SK-N-SH (cell line): ENCODE measurements at regions not wholly inside any gene's neighbourhood (a gene's known extent, or its start where the extent isn't known, plus 50 kb on each side); places are given as distances from the start of the nearest gene placed in this dataset.

ENCODE experiments used
- CTCF ChIA-PET: fragments of 300-600, 350-600 bp; formaldehyde crosslinking; extraction: SDS; loops from one replicate; lab custom pipeline; 2021; lab: Yijun Ruan, JAX
- POLR2A ChIA-PET: fragments of 350-600 bp; sonication (Branson Sonifier 250); formaldehyde crosslinking; extraction: SDS; loops from one replicate; lab custom pipeline; 2020; ENCODE audit warnings: antibody characterized with exemption, inconsistent platforms; lab: Yijun Ruan, JAX
- DNase-seq: peaks from one replicate; pipeline ENCODE4 v3.0.0; 2012
- H2AFZ ChIP-seq: fragments of 200-600 bp; sonication (generic); 2 replicates; pipeline ENCODE4 v1.8.1; 2016; ENCODE audit warnings: antibody characterized with exemption, mild to moderate bottlenecking, low read depth
- H3F3A ChIP-seq: fragments of 200-600 bp; sonication (generic); replicated peaks from 2 replicates; pipeline ENCODE3; 2016; ENCODE audit warnings: antibody characterized with exemption, mild to moderate bottlenecking; ENCODE audit not compliant: insufficient read depth
- H3K27ac ChIP-seq, 2 experiments: fragments of 200-500 bp in 1 of 2; fragments of 200-600 bp in 1 of 2; sonication (Bioruptor generic) in 1 of 2; sonication (generic), shearing (Covaris generic) in 1 of 2; 2 replicates each; pipeline versions ENCODE4 v1.5.1 to v1.6.1; 2014 to 2016; ENCODE audit warnings: low read depth in 2 of 2, inconsistent platforms in 1 of 2, low read length in 1 of 2, mild to moderate bottlenecking in 1 of 2, mixed read lengths in 1 of 2
- H3K27me3 ChIP-seq: fragments of 200-600 bp; sonication (generic), shearing (Covaris generic); 2 replicates; pipeline ENCODE4 v1.6.1; 2016; ENCODE audit warnings: mixed run types; ENCODE audit not compliant: insufficient read depth
- H3K36me3 ChIP-seq, 2 experiments: fragments of 200-500 bp in 1 of 2; fragments of 200-600 bp in 1 of 2; sonication (Bioruptor generic) in 1 of 2; sonication (generic) in 1 of 2; replicated peaks in 1 of 2; 2 replicates each; pipeline versions ENCODE3 to v1.5.1; 2014 to 2016; ENCODE audit warnings: low read length in 1 of 2, mild to moderate bottlenecking in 1 of 2; ENCODE audit not compliant: insufficient read depth in 2 of 2, control insufficient read depth in 1 of 2
- H3K4me1 ChIP-seq, 2 experiments: fragments of 200-500 bp in 1 of 2; fragments of 200-600 bp in 1 of 2; sonication (Bioruptor generic) in 1 of 2; sonication (generic), shearing (Covaris generic) in 1 of 2; 2 replicates each; pipeline versions ENCODE4 v1.5.1 to v1.6.1; 2014 to 2016; ENCODE audit warnings: low read depth in 1 of 2, low read length in 1 of 2, mixed run types in 1 of 2; ENCODE audit not compliant: insufficient read depth in 2 of 2, control insufficient read depth in 1 of 2
- H3K4me2 ChIP-seq: fragments of 200-600 bp; sonication (generic), shearing (Covaris generic); 2 replicates; pipeline ENCODE4 v1.6.1; 2017; ENCODE audit warnings: mixed run types
- H3K4me3 ChIP-seq, 2 experiments: fragments of 200-500 bp in 1 of 2; fragments of 200-600 bp in 1 of 2; sonication (Bioruptor generic) in 1 of 2; sonication (generic), shearing (Covaris generic) in 1 of 2; 2 replicates each; pipeline versions ENCODE4 v1.5.1 to v1.8.1; 2014 to 2016; ENCODE audit warnings: low read depth in 2 of 2, inconsistent platforms in 1 of 2, low read length in 1 of 2, mild to moderate bottlenecking in 1 of 2, mixed read lengths in 1 of 2, moderate library complexity in 1 of 2
- H3K79me2 ChIP-seq: fragments of 200-600 bp; sonication (generic); 2 replicates; pipeline ENCODE4 v1.8.1; 2017; ENCODE audit warnings: mild to moderate bottlenecking; ENCODE audit not compliant: insufficient read depth
- H3K9ac ChIP-seq: fragments of 200-600 bp; sonication (generic); 2 replicates; pipeline ENCODE4 v1.6.1; 2017; ENCODE audit warnings: mixed run types
- H3K9me2 ChIP-seq: fragments of 200-600 bp; sonication (generic); 2 replicates; pipeline ENCODE4 v1.6.1; 2017; ENCODE audit warnings: mixed run types
- H3K9me3 ChIP-seq: fragments of 200-600 bp; sonication (generic); 2 replicates; pipeline ENCODE4 v1.6.1; 2017; ENCODE audit warnings: mixed run types, mild to moderate bottlenecking, moderate library complexity
- H4K20me1 ChIP-seq: fragments of 200-600 bp; sonication (generic); 2 replicates; pipeline ENCODE4 v1.6.1; 2017; ENCODE audit warnings: mild to moderate bottlenecking, mixed run types; ENCODE audit not compliant: insufficient read depth
- EP300 ChIP-seq, 2 experiments: IDR thresholded peaks; 2 replicates each; pipeline versions ENCODE4 v1.4.0 to v1.6.1; 2012; ENCODE audit warnings: borderline replicate concordance in 1 of 2, low read depth in 1 of 2, low read length in 1 of 2
- FOXJ3 ChIP-seq: sonication (generic); formaldehyde crosslinking; IDR thresholded peaks from 2 replicates; pipeline ENCODE4 v1.5.1; 2020; ENCODE audit warnings: mild to moderate bottlenecking, missing genetic modification reagents
- FOXM1 ChIP-seq: IDR thresholded peaks from 2 replicates; pipeline ENCODE4 v1.4.0; 2012; ENCODE audit warnings: low read depth, mild to moderate bottlenecking
- GABPA ChIP-seq: IDR thresholded peaks from 2 replicates; pipeline ENCODE4 v1.4.0; 2012; ENCODE audit warnings: low read depth, mild to moderate bottlenecking
- GATA2 ChIP-seq: sonication (generic); formaldehyde crosslinking; IDR thresholded peaks from 2 replicates; pipeline ENCODE4 v1.5.0; 2020; ENCODE audit warnings: mild to moderate bottlenecking, missing genetic modification reagents
- IRF3 ChIP-seq: fragments of 150-350 bp; IDR thresholded peaks from 2 replicates; pipeline ENCODE4 v1.6.1; 2016; ENCODE audit warnings: mild to moderate bottlenecking, low read depth, low read length
- MEF2A ChIP-seq: IDR thresholded peaks from 2 replicates; pipeline ENCODE4 v1.4.0; 2012; ENCODE audit warnings: low read depth, borderline replicate concordance
- MXI1 ChIP-seq: IDR thresholded peaks from 2 replicates; pipeline ENCODE4 v1.6.1; 2012; ENCODE audit warnings: mild to moderate bottlenecking, low read depth, low read length, improper control_type of control experiment
- POLR2AphosphoS5 ChIP-seq: IDR thresholded peaks from 2 replicates; pipeline ENCODE4 v1.6.1; 2012; ENCODE audit warnings: low read depth, low read length
- RAD21 ChIP-seq: IDR thresholded peaks from 2 replicates; pipeline ENCODE4 v1.6.1; 2012; ENCODE audit warnings: mild to moderate bottlenecking, low read length
- SIN3A ChIP-seq: IDR thresholded peaks from 2 replicates; pipeline ENCODE4 v1.6.1; 2012; ENCODE audit warnings: low read depth, mild to moderate bottlenecking, low read length, moderate library complexity, borderline replicate concordance
- SMC3 ChIP-seq: IDR thresholded peaks from 2 replicates; pipeline ENCODE4 v1.6.1; 2012; ENCODE audit warnings: low read depth, low read length, improper control_type of control experiment
- TAF1 ChIP-seq: IDR thresholded peaks from 2 replicates; pipeline ENCODE4 v1.6.1; 2012; ENCODE audit warnings: low read depth, mild to moderate bottlenecking, low read length, moderate library complexity, borderline replicate concordance
- TCF12 ChIP-seq: IDR thresholded peaks from 2 replicates; pipeline ENCODE4 v1.4.0; 2012
- USF1 ChIP-seq: IDR thresholded peaks from 2 replicates; pipeline ENCODE4 v1.4.0; 2012; ENCODE audit warnings: low read depth, borderline replicate concordance
- YY1 ChIP-seq: IDR thresholded peaks from 2 replicates; pipeline ENCODE4 v1.4.0; 2012; ENCODE audit warnings: low read depth, mild to moderate bottlenecking
- WGBS: methylation state at CpG from one replicate; pipeline ENCODE4 v1.1.6; 2017; ENCODE audit warnings: low lambda C conversion rate; 5-methylcytosine and 5-hydroxymethylcytosine counted together
- TF ChIP-seq, protein P1 (sequence below): IDR thresholded peaks from 2 replicates; pipeline ENCODE4 v1.6.1; 2012; ENCODE audit warnings: mild to moderate bottlenecking, low read depth, low read length, moderate library complexity
- TF ChIP-seq, protein P2 (sequence below): IDR thresholded peaks from 2 replicates; pipeline ENCODE4 v1.4.0; 2012; ENCODE audit warnings: low read depth, borderline replicate concordance

DNA sequence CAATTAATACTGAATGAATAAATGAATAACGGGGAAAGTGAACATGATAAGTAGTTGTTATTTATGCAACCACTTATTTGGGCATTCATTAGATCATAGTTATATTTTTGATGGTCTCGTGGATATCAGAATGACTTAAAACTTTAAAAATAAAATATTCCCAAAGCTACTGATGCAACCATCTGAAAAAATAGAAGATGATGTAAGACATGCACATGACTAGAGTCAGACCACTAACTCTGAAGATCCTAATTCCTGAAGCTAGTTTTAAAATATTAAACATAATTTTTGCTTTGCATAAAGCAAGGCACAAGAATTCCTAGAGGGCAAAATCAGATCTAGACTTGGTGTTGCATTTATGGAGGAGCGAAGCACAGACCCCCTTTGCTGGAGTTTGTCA is 616.1 kb downstream of the IRS1 start:
- no peak for DNase-seq
- no peaks in the 10 kb centered on the region for H3K9me2 ChIP-seq
- no peak overlapping the region for H3K4me2 ChIP-seq
- ChIA-PET CTCF (interaction anchor here (1.0 to 2.1 kb wide), 3 partner anchors 32 to 619 kb away, joined by 3 to 6 read pairs (median 3); partner anchors contain the start of gene IRS1), POLR2A (no interaction called here)
- 46% methylated on average over 3 of the region's 3 CpGs for WGBS
- TF ChIP-seq MXI1, result no peak
- no peak for TF ChIP-seq SMC3
- TF ChIP-seq POLR2AphosphoS5, result no peak
- TF ChIP-seq USF1, result no peak
- TF ChIP-seq, protein P1, sequence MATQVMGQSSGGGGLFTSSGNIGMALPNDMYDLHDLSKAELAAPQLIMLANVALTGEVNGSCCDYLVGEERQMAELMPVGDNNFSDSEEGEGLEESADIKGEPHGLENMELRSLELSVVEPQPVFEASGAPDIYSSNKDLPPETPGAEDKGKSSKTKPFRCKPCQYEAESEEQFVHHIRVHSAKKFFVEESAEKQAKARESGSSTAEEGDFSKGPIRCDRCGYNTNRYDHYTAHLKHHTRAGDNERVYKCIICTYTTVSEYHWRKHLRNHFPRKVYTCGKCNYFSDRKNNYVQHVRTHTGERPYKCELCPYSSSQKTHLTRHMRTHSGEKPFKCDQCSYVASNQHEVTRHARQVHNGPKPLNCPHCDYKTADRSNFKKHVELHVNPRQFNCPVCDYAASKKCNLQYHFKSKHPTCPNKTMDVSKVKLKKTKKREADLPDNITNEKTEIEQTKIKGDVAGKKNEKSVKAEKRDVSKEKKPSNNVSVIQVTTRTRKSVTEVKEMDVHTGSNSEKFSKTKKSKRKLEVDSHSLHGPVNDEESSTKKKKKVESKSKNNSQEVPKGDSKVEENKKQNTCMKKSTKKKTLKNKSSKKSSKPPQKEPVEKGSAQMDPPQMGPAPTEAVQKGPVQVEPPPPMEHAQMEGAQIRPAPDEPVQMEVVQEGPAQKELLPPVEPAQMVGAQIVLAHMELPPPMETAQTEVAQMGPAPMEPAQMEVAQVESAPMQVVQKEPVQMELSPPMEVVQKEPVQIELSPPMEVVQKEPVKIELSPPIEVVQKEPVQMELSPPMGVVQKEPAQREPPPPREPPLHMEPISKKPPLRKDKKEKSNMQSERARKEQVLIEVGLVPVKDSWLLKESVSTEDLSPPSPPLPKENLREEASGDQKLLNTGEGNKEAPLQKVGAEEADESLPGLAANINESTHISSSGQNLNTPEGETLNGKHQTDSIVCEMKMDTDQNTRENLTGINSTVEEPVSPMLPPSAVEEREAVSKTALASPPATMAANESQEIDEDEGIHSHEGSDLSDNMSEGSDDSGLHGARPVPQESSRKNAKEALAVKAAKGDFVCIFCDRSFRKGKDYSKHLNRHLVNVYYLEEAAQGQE, result no peak
- TF ChIP-seq EP300 (IDR thresholded peaks at IDR 0.05; ENCODE audit: borderline replicate concordance in 1 of 2, low read depth in 1 of 2, low read length in 1 of 2), result no peak
- H3K27me3 ChIP-seq, result no peaks in the 10 kb centered on the region
- H2AFZ ChIP-seq, result no peak overlapping the region; the same call in 1 of the 2 replicates
- H4K20me1 ChIP-seq, result no peaks in the 10 kb centered on the region
- no peak overlapping the region for H3K4me3 ChIP-seq
- peak overlapping the region in 1 of 2 experiments; percentile 91; a peak in 3 of 4 replicates for H3K27ac ChIP-seq
- H3K36me3 ChIP-seq, result peaks cover 0 to under 1% of the 10 kb centered on the region in 2 experiments
- H3K9me3 ChIP-seq, result no peaks in the 10 kb centered on the region
- H3F3A ChIP-seq, result peaks cover 32% of the 10 kb centered on the region
- H3K4me1 ChIP-seq, result peaks cover 0 to 24% of the 10 kb centered on the region in 2 experiments; a peak in 3 of 4 replicates
- no peaks in the 10 kb centered on the region for H3K79me2 ChIP-seq
- H3K9ac ChIP-seq, result no peak overlapping the region

- Histone ChIP-seq H3K79me2 (no peaks in the 10 kb centered on the region), H3K36me3 (peaks cover 0 to 5% of the 10 kb centered on the region in 2 experiments), H3K27me3 (no peaks in the 10 kb centered on the region), H2AFZ (0 out of 2 replicates have a peak overlapping the region, but pooled peaks have one; percentile 9), H3F3A (peaks cover 32% of the 10 kb centered on the region), H3K4me2 (no peak overlapping the region), H3K9me3 (no peaks in the 10 kb centered on the region), H3K4me3 (no peak overlapping the region), H3K9ac (no peak overlapping the region), H3K9me2 (no peaks in the 10 kb centered on the region), H3K4me1 (peaks cover 0 to 23% of the 10 kb centered on the region in 2 experiments; a peak in 3 of 4 replicates), H3K27ac (no peak overlapping the region; a peak in 2 of 4 replicates), H4K20me1 (no peaks in the 10 kb centered on the region)
- CTCF ChIA-PET, result interaction anchor here (2.1 kb wide), 1 partner anchor 33 kb away, joined by 6 read pairs; no protein-coding TSS in a partner anchor
- no peak for DNase-seq
- POLR2A ChIA-PET, result no interaction called here
- 34% methylated on average over 2 of the region's 2 CpGs for WGBS
- TF ChIP-seq EP300 (IDR thresholded peaks at IDR 0.05; ENCODE audit: borderline replicate concordance in 1 of 2, low read depth in 1 of 2, low read length in 1 of 2) (no peak), TAF1 (no peak), FOXJ3 (CRISPR knock-in tag) (no peak), MXI1 (no peak), IRF3 (no peak), YY1 (no peak), GABPA (no peak), FOXM1 (no peak), USF1 (no peak), SIN3A (no peak), MEF2A (no peak), TCF12 (no peak), POLR2AphosphoS5 (no peak), RAD21 (no peak), GATA2 (no peak)
- TF ChIP-seq, protein P2, sequence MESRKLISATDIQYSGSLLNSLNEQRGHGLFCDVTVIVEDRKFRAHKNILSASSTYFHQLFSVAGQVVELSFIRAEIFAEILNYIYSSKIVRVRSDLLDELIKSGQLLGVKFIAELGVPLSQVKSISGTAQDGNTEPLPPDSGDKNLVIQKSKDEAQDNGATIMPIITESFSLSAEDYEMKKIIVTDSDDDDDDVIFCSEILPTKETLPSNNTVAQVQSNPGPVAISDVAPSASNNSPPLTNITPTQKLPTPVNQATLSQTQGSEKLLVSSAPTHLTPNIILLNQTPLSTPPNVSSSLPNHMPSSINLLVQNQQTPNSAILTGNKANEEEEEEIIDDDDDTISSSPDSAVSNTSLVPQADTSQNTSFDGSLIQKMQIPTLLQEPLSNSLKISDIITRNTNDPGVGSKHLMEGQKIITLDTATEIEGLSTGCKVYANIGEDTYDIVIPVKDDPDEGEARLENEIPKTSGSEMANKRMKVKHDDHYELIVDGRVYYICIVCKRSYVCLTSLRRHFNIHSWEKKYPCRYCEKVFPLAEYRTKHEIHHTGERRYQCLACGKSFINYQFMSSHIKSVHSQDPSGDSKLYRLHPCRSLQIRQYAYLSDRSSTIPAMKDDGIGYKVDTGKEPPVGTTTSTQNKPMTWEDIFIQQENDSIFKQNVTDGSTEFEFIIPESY, result no peak
Observed at GRCh38 chr2:226183033-226183432, 616.6 kb downstream of the IRS1 start.
